Heart left ventricle (tissue), 13 donors: ENCODE measurements at regions not wholly inside any gene's neighbourhood (a gene's known extent, or its start where the extent isn't known, plus 50 kb on each side); places are given as distances from the start of the nearest gene placed in this dataset.

Experiments
- CTCF ChIP-seq, 12 donors: fragments of 200-600 bp; sonication (generic) in 4 of 12; IDR thresholded peaks; one replicate each; pipeline versions ENCODE4 v1.5.0 to v1.8.0; 2018 to 2022; ENCODE audit warnings: antibody characterized with exemption in 12 of 12, mild to moderate bottlenecking in 5 of 12
- POLR2A ChIP-seq, 2 donors: fragments of 450-650 bp; IDR thresholded peaks; one replicate each; pipeline ENCODE4 v1.6.1; 2017; ENCODE audit warnings: antibody characterized with exemption in 2 of 2, mild to moderate bottlenecking in 2 of 2, moderate library complexity in 2 of 2
- donor health status: ischemic (EF 13 %, LVEDD 7.1; RV severe dilation, severe dysfunction).
- donor health status: DM: no; HTN: yes; CAD: no.
- donor health status: DM: no; HTN: no; CAD: no.
- donor health status: ischemic (EF 25% LVEDD 6.9; RV normal size, moderate dysfunction).
- donor health status: ischemic (EF 25% LVEDD 5.7; RV mildly dilated, moderate dysfunction).
- donor health status: ischemic (EF 35%, LVEDD 5.7; RV mildly dilated, moderate dysfunction).
- donor health status: nonischemic (EF 11% LVEDD 7.7; RV severe dilation, severe dysfunction).
- donor health status: DM: yes; HTN: yes; CAD: no.
- donor health status: PGD.
- donor health status: ischemic (EF 29% LVEDD 5.4; RV normal size, mild dysfunction).
- donor health status: nonischemic (EF 23%, LVEDD 6.1; RV moderate dilation, normal function).

- TF ChIP-seq POLR2A (IDR thresholded peaks at IDR 0.05) (no peak), CTCF (IDR thresholded peaks at IDR 0.05) (no peak)
Measured at GRCh38 chr15:69715210-69715609, 262.6 kb downstream of the RPLP1 start.
